ENCODE measurements at regions not wholly inside any gene's neighbourhood (a gene's known extent, or its start where the extent isn't known, plus 50 kb on each side); places are given as distances from the start of the nearest gene placed in this dataset.

DNA sequence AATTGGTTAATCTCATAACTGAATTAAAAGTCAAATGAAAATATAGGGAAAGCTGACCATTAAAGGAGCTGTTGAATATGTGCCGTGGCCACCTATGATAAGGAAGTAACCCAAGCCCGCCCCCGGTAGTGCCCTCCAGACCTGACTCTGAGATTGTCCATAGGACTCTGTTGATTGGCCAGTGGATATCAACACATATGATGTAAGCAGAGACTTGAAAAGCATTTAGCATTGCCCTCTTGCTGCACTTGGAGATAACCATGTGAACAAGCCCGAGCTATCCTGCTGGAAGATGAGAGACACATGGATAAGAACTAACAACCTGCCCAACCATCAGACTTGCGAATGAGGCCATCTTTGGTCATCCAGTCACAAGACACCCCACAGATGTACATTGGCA is 83.2 kb downstream of the LINC00237 start (continued):
- TF ChIP-seq, protein P1, sequence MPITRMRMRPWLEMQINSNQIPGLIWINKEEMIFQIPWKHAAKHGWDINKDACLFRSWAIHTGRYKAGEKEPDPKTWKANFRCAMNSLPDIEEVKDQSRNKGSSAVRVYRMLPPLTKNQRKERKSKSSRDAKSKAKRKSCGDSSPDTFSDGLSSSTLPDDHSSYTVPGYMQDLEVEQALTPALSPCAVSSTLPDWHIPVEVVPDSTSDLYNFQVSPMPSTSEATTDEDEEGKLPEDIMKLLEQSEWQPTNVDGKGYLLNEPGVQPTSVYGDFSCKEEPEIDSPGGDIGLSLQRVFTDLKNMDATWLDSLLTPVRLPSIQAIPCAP (CRISPR knock-in tag; IDR thresholded peaks at IDR 0.05; ENCODE audit: borderline replicate concordance), result no peak
- TF ChIP-seq, protein P2, sequence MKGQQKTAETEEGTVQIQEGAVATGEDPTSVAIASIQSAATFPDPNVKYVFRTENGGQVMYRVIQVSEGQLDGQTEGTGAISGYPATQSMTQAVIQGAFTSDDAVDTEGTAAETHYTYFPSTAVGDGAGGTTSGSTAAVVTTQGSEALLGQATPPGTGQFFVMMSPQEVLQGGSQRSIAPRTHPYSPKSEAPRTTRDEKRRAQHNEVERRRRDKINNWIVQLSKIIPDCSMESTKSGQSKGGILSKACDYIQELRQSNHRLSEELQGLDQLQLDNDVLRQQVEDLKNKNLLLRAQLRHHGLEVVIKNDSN (CRISPR knock-in tag; IDR thresholded peaks at IDR 0.05), result no peak
- TF ChIP-seq TCF7L2 (IDR thresholded peaks at IDR 0.05; ENCODE audit: low read depth, low read length) (no peak), STAT5A (IDR thresholded peaks at IDR 0.05; ENCODE audit: borderline replicate concordance, low read length) (peak; percentile 14; the same call in 1 of the 2 replicates), ZNF764 (CRISPR knock-in tag; IDR thresholded peaks at IDR 0.05; ENCODE audit: low read depth) (no peak), HNRNPK (IDR thresholded peaks at IDR 0.05; ENCODE audit: low read depth, low read length, poor library complexity, severe bottlenecking) (no peak), NCOA2 (IDR thresholded peaks at IDR 0.05; ENCODE audit: partially characterized antibody in 2 of 2) (no peak), DMBX1 (CRISPR knock-in tag; IDR thresholded peaks at IDR 0.05; ENCODE audit: borderline replicate concordance) (no peak), SMAD4 (CRISPR knock-in tag; conservative IDR thresholded peaks at IDR 0.05) (0 out of 2 replicates have a peak, but pooled peaks have one; percentile 15), BMI1 (IDR thresholded peaks at IDR 0.05; ENCODE audit: low read length) (no peak), RBM34 (IDR thresholded peaks at IDR 0.05; ENCODE audit: borderline replicate concordance, insufficient read depth, low read length) (no peak), HDAC1 (IDR thresholded peaks at IDR 0.05) (no peak), TEAD4 (IDR thresholded peaks at IDR 0.05; ENCODE audit: low read length) (peak; percentile 76), TEAD4 (CRISPR knock-in tag; IDR thresholded peaks at IDR 0.05; ENCODE audit: borderline replicate concordance) (no peak), GABPA (tag; conservative IDR thresholded peaks at IDR 0.05; ENCODE audit: low read depth) (no peak), BRCA1 (IDR thresholded peaks at IDR 0.05) (no peak), BRCA1 (CRISPR knock-in tag; IDR thresholded peaks at IDR 0.05) (no peak), NFIC (IDR thresholded peaks at IDR 0.05) (peak; percentile 25; the same call in 1 of the 2 replicates), SRF (CRISPR knock-in tag; IDR thresholded peaks at IDR 0.05) (no peak), MTA1 (IDR thresholded peaks at IDR 0.05; ENCODE audit: borderline replicate concordance) (no peak)
- TF ChIP-seq, protein P3, sequence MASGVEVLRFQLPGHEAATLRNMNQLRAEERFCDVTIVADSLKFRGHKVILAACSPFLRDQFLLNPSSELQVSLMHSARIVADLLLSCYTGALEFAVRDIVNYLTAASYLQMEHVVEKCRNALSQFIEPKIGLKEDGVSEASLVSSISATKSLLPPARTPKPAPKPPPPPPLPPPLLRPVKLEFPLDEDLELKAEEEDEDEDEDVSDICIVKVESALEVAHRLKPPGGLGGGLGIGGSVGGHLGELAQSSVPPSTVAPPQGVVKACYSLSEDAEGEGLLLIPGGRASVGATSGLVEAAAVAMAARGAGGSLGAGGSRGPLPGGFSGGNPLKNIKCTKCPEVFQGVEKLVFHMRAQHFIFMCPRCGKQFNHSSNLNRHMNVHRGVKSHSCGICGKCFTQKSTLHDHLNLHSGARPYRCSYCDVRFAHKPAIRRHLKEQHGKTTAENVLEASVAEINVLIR (CRISPR knock-in tag; IDR thresholded peaks at IDR 0.05), result no peak
- TF ChIP-seq, protein P4, sequence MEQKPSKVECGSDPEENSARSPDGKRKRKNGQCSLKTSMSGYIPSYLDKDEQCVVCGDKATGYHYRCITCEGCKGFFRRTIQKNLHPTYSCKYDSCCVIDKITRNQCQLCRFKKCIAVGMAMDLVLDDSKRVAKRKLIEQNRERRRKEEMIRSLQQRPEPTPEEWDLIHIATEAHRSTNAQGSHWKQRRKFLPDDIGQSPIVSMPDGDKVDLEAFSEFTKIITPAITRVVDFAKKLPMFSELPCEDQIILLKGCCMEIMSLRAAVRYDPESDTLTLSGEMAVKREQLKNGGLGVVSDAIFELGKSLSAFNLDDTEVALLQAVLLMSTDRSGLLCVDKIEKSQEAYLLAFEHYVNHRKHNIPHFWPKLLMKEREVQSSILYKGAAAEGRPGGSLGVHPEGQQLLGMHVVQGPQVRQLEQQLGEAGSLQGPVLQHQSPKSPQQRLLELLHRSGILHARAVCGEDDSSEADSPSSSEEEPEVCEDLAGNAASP (IDR thresholded peaks at IDR 0.05), result no peak
- TF ChIP-seq, protein P5, sequence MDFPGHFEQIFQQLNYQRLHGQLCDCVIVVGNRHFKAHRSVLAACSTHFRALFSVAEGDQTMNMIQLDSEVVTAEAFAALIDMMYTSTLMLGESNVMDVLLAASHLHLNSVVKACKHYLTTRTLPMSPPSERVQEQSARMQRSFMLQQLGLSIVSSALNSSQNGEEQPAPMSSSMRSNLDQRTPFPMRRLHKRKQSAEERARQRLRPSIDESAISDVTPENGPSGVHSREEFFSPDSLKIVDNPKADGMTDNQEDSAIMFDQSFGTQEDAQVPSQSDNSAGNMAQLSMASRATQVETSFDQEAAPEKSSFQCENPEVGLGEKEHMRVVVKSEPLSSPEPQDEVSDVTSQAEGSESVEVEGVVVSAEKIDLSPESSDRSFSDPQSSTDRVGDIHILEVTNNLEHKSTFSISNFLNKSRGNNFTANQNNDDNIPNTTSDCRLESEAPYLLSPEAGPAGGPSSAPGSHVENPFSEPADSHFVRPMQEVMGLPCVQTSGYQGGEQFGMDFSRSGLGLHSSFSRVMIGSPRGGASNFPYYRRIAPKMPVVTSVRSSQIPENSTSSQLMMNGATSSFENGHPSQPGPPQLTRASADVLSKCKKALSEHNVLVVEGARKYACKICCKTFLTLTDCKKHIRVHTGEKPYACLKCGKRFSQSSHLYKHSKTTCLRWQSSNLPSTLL (IDR thresholded peaks at IDR 0.05), result no peak
- TF ChIP-seq, protein P6, sequence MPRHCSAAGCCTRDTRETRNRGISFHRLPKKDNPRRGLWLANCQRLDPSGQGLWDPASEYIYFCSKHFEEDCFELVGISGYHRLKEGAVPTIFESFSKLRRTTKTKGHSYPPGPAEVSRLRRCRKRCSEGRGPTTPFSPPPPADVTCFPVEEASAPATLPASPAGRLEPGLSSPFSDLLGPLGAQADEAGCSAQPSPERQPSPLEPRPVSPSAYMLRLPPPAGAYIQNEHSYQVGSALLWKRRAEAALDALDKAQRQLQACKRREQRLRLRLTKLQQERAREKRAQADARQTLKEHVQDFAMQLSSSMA (CRISPR knock-in tag; IDR thresholded peaks at IDR 0.05), result no peak

All from K562 (cell line).